ENCODE measurements at regions not wholly inside any gene's neighbourhood (a gene's known extent, or its start where the extent isn't known, plus 50 kb on each side); places are given as distances from the start of the nearest gene placed in this dataset.

DNA sequence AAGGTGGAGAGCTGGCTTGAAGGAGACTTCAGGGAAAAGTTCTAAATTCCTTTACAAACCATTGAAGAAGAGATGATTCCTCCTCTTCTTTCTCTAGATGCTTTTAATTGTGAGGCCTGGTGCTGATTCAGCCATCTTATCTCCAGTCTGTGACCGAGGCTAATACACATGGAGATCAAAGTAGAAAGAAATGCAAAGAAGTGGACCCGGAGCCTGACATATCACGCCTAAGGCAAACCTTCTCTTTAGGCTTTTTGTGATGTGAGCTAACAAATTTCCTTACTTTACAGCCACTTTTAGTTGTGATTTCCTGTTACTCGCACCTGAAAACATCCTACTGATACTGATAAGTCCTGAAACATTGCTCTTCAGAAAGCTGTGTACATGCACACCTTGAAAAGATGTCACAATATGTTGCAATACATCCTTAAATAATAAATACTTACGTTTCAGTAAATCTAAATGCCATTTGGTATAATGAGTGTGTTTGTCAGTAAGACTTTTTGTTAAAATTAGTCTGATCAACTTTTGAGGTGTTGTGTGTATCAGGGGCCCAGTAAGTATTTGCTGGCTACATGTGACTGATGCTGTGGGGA lies 192.4 kb downstream of the BAMBI start:
- Histone ChIP-seq H3K27ac (ENCODE audit: low read length) (no peak overlapping the region), H3K9ac (ENCODE audit: low read length) (no peak overlapping the region), H3K9me2 (replicated peaks; ENCODE audit: insufficient read depth, low read length) (no peaks in the 10 kb centered on the region), H3K4me3 (ENCODE audit: low read length) (no peak overlapping the region), H3K27me3 (replicated peaks; ENCODE audit: insufficient read depth, low read length) (no peaks in the 10 kb centered on the region), H3K4me2 (ENCODE audit: low read depth, low read length) (no peak overlapping the region), H3F3A (ENCODE audit: insufficient read depth, low read length) (no peaks in the 10 kb centered on the region), H3K4me1 (ENCODE audit: low read length) (no peaks in the 10 kb centered on the region), H3K36me3 (replicated peaks; ENCODE audit: insufficient read depth, low read length) (no peaks in the 10 kb centered on the region), H4K20me1 (ENCODE audit: insufficient read depth, low read length) (no peaks in the 10 kb centered on the region), H3K79me2 (ENCODE audit: low read length) (no peaks in the 10 kb centered on the region), H3K9me3 (replicated peaks; ENCODE audit: insufficient read depth, low read length) (no peaks in the 10 kb centered on the region), H2AFZ (ENCODE audit: low read length) (no peak overlapping the region)
- no peak for DNase-seq
- TF ChIP-seq EZH2phosphoT487 (IDR thresholded peaks at IDR 0.05; ENCODE audit: low read length) (no peak), EZH2 (optimal IDR thresholded peaks at IDR 0.05; ENCODE audit: low read depth, low read length) (no peak)
- TF ChIP-seq, protein P1, sequence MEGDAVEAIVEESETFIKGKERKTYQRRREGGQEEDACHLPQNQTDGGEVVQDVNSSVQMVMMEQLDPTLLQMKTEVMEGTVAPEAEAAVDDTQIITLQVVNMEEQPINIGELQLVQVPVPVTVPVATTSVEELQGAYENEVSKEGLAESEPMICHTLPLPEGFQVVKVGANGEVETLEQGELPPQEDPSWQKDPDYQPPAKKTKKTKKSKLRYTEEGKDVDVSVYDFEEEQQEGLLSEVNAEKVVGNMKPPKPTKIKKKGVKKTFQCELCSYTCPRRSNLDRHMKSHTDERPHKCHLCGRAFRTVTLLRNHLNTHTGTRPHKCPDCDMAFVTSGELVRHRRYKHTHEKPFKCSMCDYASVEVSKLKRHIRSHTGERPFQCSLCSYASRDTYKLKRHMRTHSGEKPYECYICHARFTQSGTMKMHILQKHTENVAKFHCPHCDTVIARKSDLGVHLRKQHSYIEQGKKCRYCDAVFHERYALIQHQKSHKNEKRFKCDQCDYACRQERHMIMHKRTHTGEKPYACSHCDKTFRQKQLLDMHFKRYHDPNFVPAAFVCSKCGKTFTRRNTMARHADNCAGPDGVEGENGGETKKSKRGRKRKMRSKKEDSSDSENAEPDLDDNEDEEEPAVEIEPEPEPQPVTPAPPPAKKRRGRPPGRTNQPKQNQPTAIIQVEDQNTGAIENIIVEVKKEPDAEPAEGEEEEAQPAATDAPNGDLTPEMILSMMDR (IDR thresholded peaks at IDR 0.05; ENCODE audit: low read length): no peak

DNA sequence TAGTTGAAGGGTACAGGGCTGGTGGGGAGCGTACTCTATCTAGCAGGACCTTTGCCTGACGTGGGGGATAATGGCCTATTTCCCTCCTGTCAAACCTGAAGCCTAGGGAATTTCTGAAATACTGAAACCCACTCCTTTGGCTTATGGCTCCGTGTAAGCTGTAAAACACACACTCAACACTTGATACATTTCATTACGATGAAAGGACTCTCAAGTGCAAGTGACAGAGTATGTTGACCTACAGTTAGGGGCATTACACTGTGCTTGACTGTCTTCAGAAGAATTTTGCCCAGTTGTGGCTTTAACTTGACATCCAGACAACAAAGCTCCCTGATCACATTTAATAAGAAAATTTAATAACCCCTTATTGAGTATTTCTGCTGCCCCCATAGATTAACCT lies 194.3 kb downstream of the BAMBI start:
- no peak for DNase-seq
- Histone ChIP-seq H3K4me3 (ENCODE audit: low read length) (no peak overlapping the region), H3F3A (ENCODE audit: insufficient read depth, low read length) (no peaks in the 10 kb centered on the region), H2AFZ (ENCODE audit: low read length) (no peak overlapping the region), H3K27me3 (replicated peaks; ENCODE audit: insufficient read depth, low read length) (no peaks in the 10 kb centered on the region), H3K36me3 (replicated peaks; ENCODE audit: insufficient read depth, low read length) (no peaks in the 10 kb centered on the region), H3K4me2 (ENCODE audit: low read depth, low read length) (no peak overlapping the region), H4K20me1 (ENCODE audit: insufficient read depth, low read length) (no peaks in the 10 kb centered on the region), H3K27ac (ENCODE audit: low read length) (no peak overlapping the region), H3K9ac (ENCODE audit: low read length) (no peak overlapping the region), H3K9me2 (replicated peaks; ENCODE audit: insufficient read depth, low read length) (no peaks in the 10 kb centered on the region), H3K9me3 (replicated peaks; ENCODE audit: insufficient read depth, low read length) (no peaks in the 10 kb centered on the region), H3K79me2 (ENCODE audit: low read length) (no peaks in the 10 kb centered on the region), H3K4me1 (ENCODE audit: low read length) (no peaks in the 10 kb centered on the region)
- TF ChIP-seq EZH2 (optimal IDR thresholded peaks at IDR 0.05; ENCODE audit: low read depth, low read length) (no peak), EZH2phosphoT487 (IDR thresholded peaks at IDR 0.05; ENCODE audit: low read length) (no peak)

- Histone ChIP-seq H3K9me3 (replicated peaks; ENCODE audit: insufficient read depth, low read length) (no peaks in the 10 kb centered on the region), H3K27ac (ENCODE audit: low read length) (no peak overlapping the region), H3K27me3 (replicated peaks; ENCODE audit: insufficient read depth, low read length) (no peaks in the 10 kb centered on the region), H3K36me3 (replicated peaks; ENCODE audit: insufficient read depth, low read length) (no peaks in the 10 kb centered on the region), H4K20me1 (ENCODE audit: insufficient read depth, low read length) (no peaks in the 10 kb centered on the region), H2AFZ (ENCODE audit: low read length) (no peak overlapping the region), H3K4me3 (ENCODE audit: low read length) (no peak overlapping the region), H3K9ac (ENCODE audit: low read length) (no peak overlapping the region), H3K9me2 (replicated peaks; ENCODE audit: insufficient read depth, low read length) (no peaks in the 10 kb centered on the region), H3K4me1 (ENCODE audit: low read length) (no peaks in the 10 kb centered on the region), H3K79me2 (ENCODE audit: low read length) (no peaks in the 10 kb centered on the region), H3K4me2 (ENCODE audit: low read depth, low read length) (no peak overlapping the region), H3F3A (ENCODE audit: insufficient read depth, low read length) (no peaks in the 10 kb centered on the region)
- no peak for DNase-seq
- no peak for TF ChIP-seq EZH2 (optimal IDR thresholded peaks at IDR 0.05; ENCODE audit: low read depth, low read length)
- TF ChIP-seq, protein P1 (IDR thresholded peaks at IDR 0.05; ENCODE audit: low read length): no peak
These were observed 195.4 kb downstream of the BAMBI start for GRCh38 chr10:28872587-28873165.

DNA sequence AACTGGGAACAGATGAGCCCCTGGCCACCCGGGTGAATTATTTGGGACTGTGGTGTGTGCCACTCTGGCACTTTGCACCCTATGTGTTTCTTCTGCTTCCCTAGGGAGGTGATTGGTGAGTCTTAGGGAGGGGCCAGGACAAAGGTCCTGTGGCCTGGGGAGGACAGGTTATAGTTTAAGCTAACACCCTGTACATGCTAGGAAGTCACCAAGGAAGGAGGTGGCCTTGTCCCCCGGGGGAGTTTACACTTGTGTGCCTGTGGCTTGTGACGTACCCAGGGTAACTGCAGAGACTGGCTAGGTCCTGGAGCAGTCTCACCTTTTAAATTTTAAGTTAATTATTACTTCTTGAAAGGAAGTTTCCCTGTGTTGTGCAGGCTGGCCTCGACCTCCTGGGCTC lies 196.2 kb downstream of the BAMBI start:
- H3K36me3 ChIP-seq (replicated peaks; ENCODE audit: insufficient read depth, low read length): no peaks in the 10 kb centered on the region
- no peak overlapping the region for H3K4me2 ChIP-seq (ENCODE audit: low read depth, low read length)
- no peak overlapping the region for H2AFZ ChIP-seq (ENCODE audit: low read length)
- no peak overlapping the region for H3K4me3 ChIP-seq (ENCODE audit: low read length)
- H3K4me1 ChIP-seq (ENCODE audit: low read length): no peaks in the 10 kb centered on the region
- no peaks in the 10 kb centered on the region for H3K9me3 ChIP-seq (replicated peaks; ENCODE audit: insufficient read depth, low read length)
- no peak overlapping the region for H3K9ac ChIP-seq (ENCODE audit: low read length)
- no peaks in the 10 kb centered on the region for H4K20me1 ChIP-seq (ENCODE audit: insufficient read depth, low read length)
- no peaks in the 10 kb centered on the region for H3F3A ChIP-seq (ENCODE audit: insufficient read depth, low read length)
- H3K9me2 ChIP-seq (replicated peaks; ENCODE audit: insufficient read depth, low read length): no peaks in the 10 kb centered on the region
- no peaks in the 10 kb centered on the region for H3K79me2 ChIP-seq (ENCODE audit: low read length)
- H3K27me3 ChIP-seq (replicated peaks; ENCODE audit: insufficient read depth, low read length): no peaks in the 10 kb centered on the region
- no peak for DNase-seq
- H3K27ac ChIP-seq (ENCODE audit: low read length): no peak overlapping the region
- TF ChIP-seq EZH2phosphoT487 (IDR thresholded peaks at IDR 0.05; ENCODE audit: low read length) (no peak), EZH2 (optimal IDR thresholded peaks at IDR 0.05; ENCODE audit: low read depth, low read length) (no peak)
- TF ChIP-seq, protein P1 (IDR thresholded peaks at IDR 0.05; ENCODE audit: low read length): no peak
